KOPT-K1 (cell line): ENCODE measurements at regions not wholly inside any gene's neighbourhood (a gene's known extent, or its start where the extent isn't known, plus 50 kb on each side); places are given as distances from the start of the nearest gene placed in this dataset.

Experiments
- H3K27ac ChIP-seq: fragments of 200-600 bp; sonication (generic); 2 replicates; pipeline ENCODE4 v1.5.1; 2016; ENCODE audit warnings: antibody characterized with exemption, mild to moderate bottlenecking, low read depth, low read length; ENCODE audit not compliant: poor library complexity, severe bottlenecking
- H3K36me3 ChIP-seq: fragments of 200-600 bp; sonication (generic); 2 replicates; pipeline ENCODE4 v1.5.1; 2017; ENCODE audit warnings: antibody characterized with exemption, mild to moderate bottlenecking, low read length, moderate library complexity; ENCODE audit not compliant: insufficient read depth
- H3K9me3 ChIP-seq: fragments of 200-600 bp; sonication (generic); 2 replicates; pipeline ENCODE4 v1.5.1; 2017; ENCODE audit warnings: antibody characterized with exemption, low read length, mild to moderate bottlenecking; ENCODE audit not compliant: insufficient read depth, poor library complexity, severe bottlenecking

DNA sequence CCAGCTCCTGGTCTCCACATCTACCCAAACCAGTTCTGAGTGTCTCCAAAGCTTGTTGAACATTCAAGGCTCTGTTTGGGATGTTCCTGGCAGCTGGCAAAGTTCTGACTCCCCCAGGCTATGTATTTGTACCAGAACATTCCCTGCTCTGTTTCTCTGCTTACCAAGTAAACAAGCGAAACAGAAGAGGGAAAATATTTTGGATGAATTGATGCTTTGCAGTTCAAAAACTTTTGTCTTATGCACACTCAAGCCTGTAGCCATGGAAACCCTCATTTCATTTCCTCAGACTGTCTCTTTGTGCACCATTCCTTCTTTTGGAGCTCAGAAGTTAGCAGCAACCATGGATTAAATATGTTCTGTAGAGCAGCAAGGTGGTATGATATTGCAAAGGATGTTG is 145.8 kb downstream of the ACTL7B start:
- Histone ChIP-seq H3K9me3 (no peaks in the 10 kb centered on the region), H3K36me3 (no peaks in the 10 kb centered on the region), H3K27ac (no peak overlapping the region)

- Histone ChIP-seq H3K9me3 (no peaks in the 10 kb centered on the region), H3K27ac (no peak overlapping the region), H3K36me3 (no peaks in the 10 kb centered on the region)
These were observed 146.7 kb downstream of the ACTL7B start for GRCh38 chr9:108709126-108709525.

GRCh38 chr9:108708448-108708847 is 147.3 kb downstream of the ACTL7B start:
- H3K36me3 ChIP-seq: no peaks in the 10 kb centered on the region
- no peaks in the 10 kb centered on the region for H3K9me3 ChIP-seq
- H3K27ac ChIP-seq: no peak overlapping the region

- Histone ChIP-seq H3K9me3 (no peaks in the 10 kb centered on the region), H3K36me3 (no peaks in the 10 kb centered on the region), H3K27ac (no peak overlapping the region)
These were observed 148.7 kb downstream of the ACTL7B start for GRCh38 chr9:108707120-108707519.

- no peak overlapping the region for H3K27ac ChIP-seq
- no peaks in the 10 kb centered on the region for H3K9me3 ChIP-seq
- H3K36me3 ChIP-seq: no peaks in the 10 kb centered on the region
These were observed 151.5 kb downstream of the ACTL7B start for GRCh38 chr9:108704156-108704852.

DNA sequence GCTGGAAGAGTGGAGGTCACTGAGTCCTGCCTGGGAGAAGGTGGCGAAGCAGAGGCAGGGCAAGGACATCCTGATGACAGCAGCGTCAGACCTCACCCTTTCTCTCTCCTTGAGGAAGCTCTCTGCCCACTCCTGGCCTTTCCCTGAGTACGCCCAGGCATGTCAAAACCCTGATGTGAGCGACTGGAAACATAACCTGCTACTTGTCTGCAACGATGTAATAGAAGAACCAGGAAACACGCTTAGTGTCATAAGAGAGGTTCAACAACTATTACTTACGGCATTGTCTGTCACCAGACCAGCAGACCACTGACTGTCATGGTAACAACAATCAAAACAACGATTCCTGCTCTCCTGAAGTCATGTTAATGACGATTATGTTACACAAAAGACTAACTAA is 152.4 kb downstream of the ACTL7B start:
- H3K27ac ChIP-seq: no peak overlapping the region
- H3K36me3 ChIP-seq: no peaks in the 10 kb centered on the region
- no peaks in the 10 kb centered on the region for H3K9me3 ChIP-seq

- Histone ChIP-seq H3K27ac (no peak overlapping the region), H3K36me3 (no peaks in the 10 kb centered on the region), H3K9me3 (no peaks in the 10 kb centered on the region)
These were observed 153.1 kb downstream of the ACTL7B start for GRCh38 chr9:108702681-108703080.

- Histone ChIP-seq H3K36me3 (no peaks in the 10 kb centered on the region), H3K9me3 (no peaks in the 10 kb centered on the region), H3K27ac (no peak overlapping the region)
These were observed 157.0 kb downstream of the ACTL7B start for GRCh38 chr9:108698801-108699200.

- Histone ChIP-seq H3K36me3 (no peaks in the 10 kb centered on the region), H3K27ac (no peak overlapping the region), H3K9me3 (no peaks in the 10 kb centered on the region)
These were observed 157.6 kb downstream of the ACTL7B start for GRCh38 chr9:108698231-108698630.

- no peaks in the 10 kb centered on the region for H3K9me3 ChIP-seq
- H3K36me3 ChIP-seq: no peaks in the 10 kb centered on the region
- H3K27ac ChIP-seq: no peak overlapping the region
These were observed 159.6 kb downstream of the ACTL7B start for GRCh38 chr9:108696156-108696555.

- Histone ChIP-seq H3K36me3 (no peaks in the 10 kb centered on the region), H3K9me3 (no peaks in the 10 kb centered on the region)
These were observed 161.6 kb downstream of the ACTL7B start for GRCh38 chr9:108694170-108694569.

GRCh38 chr9:108691614-108692013 is 164.2 kb downstream of the ACTL7B start:
- Histone ChIP-seq H3K9me3 (no peaks in the 10 kb centered on the region), H3K36me3 (no peaks in the 10 kb centered on the region)

More at GRCh38 chr9:108694170-108694569, 161.6 kb downstream of the ACTL7B start:
- H3K27ac ChIP-seq: no peak overlapping the region

GRCh38 chr9:108688676-108689075 is 167.1 kb downstream of the ACTL7B start:
- H3K9me3 ChIP-seq: no peaks in the 10 kb centered on the region
- no peak overlapping the region for H3K27ac ChIP-seq
- H3K36me3 ChIP-seq: no peaks in the 10 kb centered on the region

More at GRCh38 chr9:108691614-108692013, 164.2 kb downstream of the ACTL7B start:
- H3K27ac ChIP-seq: no peak overlapping the region

DNA sequence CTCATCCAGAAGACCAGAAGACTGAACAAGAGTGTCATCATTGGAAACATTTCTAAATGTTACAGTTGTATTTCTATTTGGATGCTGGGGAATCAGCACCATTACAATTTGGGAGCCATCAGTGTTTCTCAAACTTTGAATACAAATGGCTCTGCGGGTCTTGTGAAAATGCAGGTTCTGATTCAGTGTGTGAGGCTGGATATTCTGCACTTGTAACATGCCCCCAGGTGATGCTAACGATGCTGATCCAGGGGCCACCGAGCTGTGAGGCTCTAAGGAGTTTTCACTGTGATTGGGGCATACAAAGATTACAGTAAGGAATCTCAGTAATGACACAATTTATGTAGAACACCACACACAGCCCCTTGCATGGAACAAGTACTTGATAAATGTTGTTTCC is 167.7 kb downstream of the ACTL7B start:
- H3K27ac ChIP-seq: no peak overlapping the region
- H3K9me3 ChIP-seq: no peaks in the 10 kb centered on the region
- no peaks in the 10 kb centered on the region for H3K36me3 ChIP-seq

DNA sequence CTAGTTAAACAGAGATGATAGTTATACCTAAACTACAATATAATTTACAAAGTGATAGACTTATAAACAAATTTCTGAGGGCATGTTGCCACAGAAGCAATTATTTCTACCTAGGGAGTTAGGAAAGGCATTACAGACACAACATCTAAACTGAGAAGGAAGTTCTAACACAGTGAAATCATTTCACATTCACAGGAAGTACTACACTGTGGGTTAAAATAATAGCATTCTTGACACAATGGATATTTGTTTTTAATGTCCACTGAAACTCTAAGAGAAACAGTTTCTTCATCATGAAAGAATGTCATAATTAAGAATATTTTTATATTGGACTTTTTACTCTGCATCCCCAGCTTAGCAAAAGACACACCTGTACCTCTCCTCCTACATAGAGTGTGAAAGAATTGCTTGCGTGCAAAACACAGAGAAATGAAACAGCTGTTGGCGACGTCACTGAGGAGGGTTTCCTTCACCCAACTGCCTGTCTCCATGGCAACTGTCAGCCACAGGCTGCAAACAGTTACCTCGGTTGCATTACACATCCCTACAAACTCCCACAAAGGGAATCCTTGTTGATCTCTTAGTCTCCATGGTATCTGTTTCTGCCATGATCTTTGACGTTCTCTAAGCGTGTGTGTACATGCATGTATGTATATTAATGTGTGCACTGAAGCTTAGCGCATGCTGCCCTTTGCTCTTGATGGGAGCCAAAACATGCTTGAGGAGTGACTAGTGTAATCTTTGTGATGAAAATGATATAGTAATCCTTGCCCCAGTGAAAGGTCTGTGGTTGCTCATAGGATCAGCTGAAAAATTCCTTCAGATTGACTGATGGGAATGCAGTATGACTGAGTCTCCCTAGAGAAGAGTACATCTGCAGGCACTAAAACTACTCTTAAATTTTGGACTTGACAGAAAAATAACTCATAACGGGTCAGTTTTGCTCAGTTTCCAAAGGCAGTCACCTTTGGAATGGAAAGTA is 168.5 kb downstream of the ACTL7B start:
- H3K9me3 ChIP-seq: no peaks in the 10 kb centered on the region
- H3K27ac ChIP-seq: no peak overlapping the region

More for the DNA sequence above, 168.5 kb downstream of the ACTL7B start:
- no peaks in the 10 kb centered on the region for H3K36me3 ChIP-seq
